Loucy (cell line): ENCODE measurements at regions not wholly inside any gene's neighbourhood (a gene's known extent, or its start where the extent isn't known, plus 50 kb on each side); places are given as distances from the start of the nearest gene placed in this dataset.

Experiments
- EZH2phosphoT487 ChIP-seq: fragments of 200-600 bp; IDR thresholded peaks from 2 replicates; pipeline ENCODE4 v1.6.1; 2018; ENCODE audit warnings: antibody characterized with exemption, mild to moderate bottlenecking, moderate library complexity, borderline replicate concordance
- TF ChIP-seq, protein P1 (sequence below): fragments of 200-600 bp; sonication (generic); conservative IDR thresholded peaks from 2 replicates; pipeline ENCODE4 v1.5.1; 2014; ENCODE audit warnings: mild to moderate bottlenecking, antibody characterized with exemption, low read length

DNA sequence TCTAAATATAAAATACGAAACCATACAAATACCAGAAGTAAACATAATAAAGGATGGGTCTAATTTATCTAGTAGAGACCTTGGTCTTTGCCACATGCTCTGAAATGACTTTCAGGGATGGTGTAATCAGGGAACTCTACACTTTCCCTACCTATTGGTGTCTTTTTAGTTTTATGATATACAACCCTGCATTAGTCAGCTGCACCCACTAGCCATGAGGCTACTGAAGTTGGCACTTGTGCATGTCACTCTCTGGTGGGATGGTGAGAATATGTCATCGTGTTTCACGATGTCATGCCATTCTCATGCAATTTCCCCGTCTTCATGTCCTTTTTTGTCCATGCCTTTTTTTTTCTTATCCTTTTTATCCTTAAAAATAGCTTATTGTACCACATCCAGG, 234.9 kb upstream of the ACTBL2 start:
- TF ChIP-seq, protein P1, sequence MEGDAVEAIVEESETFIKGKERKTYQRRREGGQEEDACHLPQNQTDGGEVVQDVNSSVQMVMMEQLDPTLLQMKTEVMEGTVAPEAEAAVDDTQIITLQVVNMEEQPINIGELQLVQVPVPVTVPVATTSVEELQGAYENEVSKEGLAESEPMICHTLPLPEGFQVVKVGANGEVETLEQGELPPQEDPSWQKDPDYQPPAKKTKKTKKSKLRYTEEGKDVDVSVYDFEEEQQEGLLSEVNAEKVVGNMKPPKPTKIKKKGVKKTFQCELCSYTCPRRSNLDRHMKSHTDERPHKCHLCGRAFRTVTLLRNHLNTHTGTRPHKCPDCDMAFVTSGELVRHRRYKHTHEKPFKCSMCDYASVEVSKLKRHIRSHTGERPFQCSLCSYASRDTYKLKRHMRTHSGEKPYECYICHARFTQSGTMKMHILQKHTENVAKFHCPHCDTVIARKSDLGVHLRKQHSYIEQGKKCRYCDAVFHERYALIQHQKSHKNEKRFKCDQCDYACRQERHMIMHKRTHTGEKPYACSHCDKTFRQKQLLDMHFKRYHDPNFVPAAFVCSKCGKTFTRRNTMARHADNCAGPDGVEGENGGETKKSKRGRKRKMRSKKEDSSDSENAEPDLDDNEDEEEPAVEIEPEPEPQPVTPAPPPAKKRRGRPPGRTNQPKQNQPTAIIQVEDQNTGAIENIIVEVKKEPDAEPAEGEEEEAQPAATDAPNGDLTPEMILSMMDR: no peak
- TF ChIP-seq EZH2phosphoT487: no peak
